HG03159 (cell line): ENCODE measurements at regions not wholly inside any gene's neighbourhood (a gene's known extent, or its start where the extent isn't known, plus 50 kb on each side); places are given as distances from the start of the nearest gene placed in this dataset.

Experiments
- ATAC-seq: cut with Tn5 transposase; IDR thresholded peaks from one replicate; pipeline ENCODE4 v1.9.1; 2021; ENCODE audit warnings: mild to moderate bottlenecking, moderate library complexity; ENCODE audit not compliant: unreplicated experiment

DNA sequence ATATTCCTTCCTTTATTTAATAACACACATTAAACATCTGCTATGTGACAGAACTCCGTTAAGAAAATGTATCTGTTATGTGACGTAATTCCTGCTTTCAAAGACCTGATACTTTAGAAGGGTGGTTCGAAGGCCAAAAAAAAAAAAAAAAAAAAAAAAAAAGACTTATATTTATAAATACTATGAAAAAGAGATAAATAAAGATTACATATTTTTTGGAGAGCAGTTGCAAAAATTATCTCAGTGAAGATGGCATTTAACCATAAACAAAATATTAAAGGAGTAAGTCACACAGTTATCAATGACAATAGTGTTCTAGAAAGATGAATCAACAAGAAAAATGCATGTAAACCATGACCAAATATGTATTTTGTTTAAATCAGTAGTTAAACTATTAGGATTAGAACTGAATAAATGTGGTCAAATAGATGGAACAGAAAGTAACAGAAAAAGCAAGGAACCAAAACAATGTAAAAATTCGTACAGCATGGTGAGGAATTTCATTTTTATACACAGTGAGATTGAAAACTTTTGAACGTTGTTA, 612.3 kb upstream of the SLITRK5 start:
- no peak for ATAC-seq

GRCh38 chr13:87078947-87079795, 592.0 kb upstream of the SLITRK5 start:
- ATAC-seq: no peak

DNA sequence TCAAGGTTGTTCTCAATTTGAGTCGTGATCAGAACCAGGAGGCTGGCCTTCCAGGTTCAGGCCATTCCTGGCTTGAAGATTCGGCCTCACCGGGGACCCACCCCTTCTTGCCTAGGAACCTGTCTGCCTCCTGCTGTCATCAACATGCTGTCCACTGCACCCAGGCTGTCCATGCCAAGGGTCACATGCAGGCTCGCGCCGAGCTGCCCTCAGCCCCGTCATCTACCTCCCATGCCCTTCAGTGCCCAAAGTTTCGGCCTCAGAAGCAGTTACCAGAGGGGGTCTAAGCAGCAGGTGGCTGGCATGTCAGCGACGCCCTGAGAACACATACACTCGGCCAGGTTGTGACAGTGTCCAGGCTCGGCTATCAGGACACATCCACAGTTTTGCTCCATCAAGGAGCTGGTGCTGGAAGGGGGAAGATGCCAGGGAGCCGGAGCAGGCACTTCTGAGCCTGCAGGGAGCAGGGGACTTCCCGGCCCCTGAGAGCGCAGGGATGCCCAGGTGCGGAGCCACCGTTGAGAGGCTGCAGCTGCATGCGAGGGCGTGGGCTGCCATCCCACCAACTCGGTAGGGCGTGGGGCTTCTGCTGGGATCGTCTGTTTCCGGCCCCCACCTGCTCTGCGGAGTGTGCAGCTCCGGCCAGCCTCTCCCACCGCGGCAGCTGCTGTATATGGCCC, 590.9 kb upstream of the SLITRK5 start:
- ATAC-seq: no peak

DNA sequence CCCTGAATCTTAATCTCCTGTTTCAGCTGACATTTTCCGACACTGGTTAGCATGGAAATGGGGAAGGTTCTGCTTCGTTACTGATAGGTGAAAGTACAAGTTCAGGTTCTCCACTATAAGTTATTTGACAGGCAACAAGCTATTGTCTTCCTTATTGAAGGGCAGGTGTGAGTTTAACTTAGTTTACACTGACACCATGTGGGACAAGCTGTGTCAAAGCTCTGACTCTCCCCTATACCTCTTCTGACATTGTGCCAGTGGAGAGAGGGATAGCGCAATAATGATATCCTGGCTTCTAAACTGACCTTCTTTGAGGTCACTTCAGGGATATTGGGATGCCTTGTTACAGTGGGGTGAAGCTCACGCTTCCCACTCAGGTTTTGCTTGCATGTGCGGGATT, 587.0 kb upstream of the SLITRK5 start:
- ATAC-seq: no peak

DNA sequence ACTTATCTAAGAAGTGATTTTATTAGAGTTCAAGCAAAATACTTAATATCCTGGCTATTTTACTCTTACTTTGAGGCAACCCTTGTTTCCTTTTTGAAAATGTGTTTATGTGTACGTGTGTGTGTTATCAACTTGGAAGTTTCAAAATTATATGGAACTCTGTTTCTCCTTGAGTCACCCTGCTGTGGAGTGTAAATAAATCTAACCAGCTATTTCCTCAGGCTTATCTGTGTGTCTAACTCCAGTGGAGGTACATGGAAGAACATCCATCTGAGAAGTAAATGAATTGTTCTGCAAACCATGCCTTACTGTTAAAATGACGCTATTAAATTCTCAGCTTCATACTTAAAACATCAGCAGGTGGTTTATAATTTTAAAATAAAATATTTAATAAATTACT, 583.4 kb upstream of the SLITRK5 start:
- ATAC-seq: no peak

DNA sequence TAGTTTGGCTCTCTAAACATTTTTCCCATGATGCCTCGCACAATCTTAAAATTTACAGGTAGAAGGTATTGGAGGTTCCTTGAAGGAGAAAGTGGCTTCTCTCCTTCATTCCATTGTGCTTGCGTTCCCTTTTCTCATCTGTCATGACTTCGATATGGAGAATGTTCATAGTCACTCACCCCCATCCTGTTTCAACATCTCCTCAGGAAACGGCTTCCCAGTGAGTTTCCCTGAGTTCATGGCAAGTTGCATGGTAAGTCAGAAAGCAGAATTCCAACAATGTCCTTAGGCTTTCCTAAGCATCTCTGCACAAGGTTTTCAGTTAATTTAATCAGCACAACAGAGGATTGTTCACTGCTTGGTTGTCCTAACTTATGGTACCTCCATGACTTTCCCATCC, 581.8 kb upstream of the SLITRK5 start:
- ATAC-seq: no peak

- no peak for ATAC-seq
Observed at GRCh38 chr13:87093399-87093798, 577.8 kb upstream of the SLITRK5 start.

DNA sequence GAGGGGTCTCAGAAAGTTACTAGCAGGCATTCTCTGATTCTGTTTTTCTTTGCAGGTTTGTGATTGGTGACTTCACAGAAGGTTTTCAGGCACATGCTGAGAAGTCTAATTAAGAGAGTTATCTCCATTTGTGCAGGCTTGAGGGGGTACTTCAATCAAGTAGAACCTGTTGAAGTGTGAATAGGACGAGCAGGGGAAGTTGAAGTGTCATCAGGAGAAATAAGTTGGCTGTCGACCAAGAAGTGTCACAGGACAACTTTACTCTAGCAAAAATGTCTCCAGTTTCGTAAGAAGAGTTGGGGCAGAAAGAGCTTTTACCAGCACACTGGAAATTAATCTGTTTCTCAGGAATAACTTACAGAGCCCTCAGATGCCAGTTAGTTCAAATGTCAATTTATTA, 576.5 kb upstream of the SLITRK5 start:
- no peak for ATAC-seq

GRCh38 chr13:87100431-87100830, 570.7 kb upstream of the SLITRK5 start:
- no peak for ATAC-seq

DNA sequence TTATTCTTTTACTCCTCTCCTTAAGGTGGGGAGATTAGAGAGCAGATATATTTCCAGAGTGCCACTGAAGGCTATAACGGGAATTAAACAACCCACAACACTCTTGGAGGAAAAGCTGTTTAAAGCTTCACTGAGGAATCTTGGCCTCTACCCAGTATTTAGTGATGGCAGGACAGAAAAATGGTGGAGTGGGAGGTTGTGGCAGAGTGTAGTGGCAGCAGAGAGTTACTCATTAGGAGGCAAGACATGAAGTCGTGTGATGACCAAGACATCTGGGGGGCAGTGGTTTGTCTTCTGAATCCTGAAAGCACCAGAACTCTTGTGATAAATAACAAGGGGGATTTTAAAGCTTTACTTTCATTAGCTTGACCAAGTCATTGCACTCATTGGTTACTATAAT, 563.5 kb upstream of the SLITRK5 start:
- ATAC-seq: no peak

GRCh38 chr13:87120476-87120875, 550.7 kb upstream of the SLITRK5 start:
- no peak for ATAC-seq

- no peak for ATAC-seq
Observed at GRCh38 chr13:87122551-87122950, 548.6 kb upstream of the SLITRK5 start.

- no peak for ATAC-seq
Observed at GRCh38 chr13:87123987-87124784, 547.0 kb upstream of the SLITRK5 start.

DNA sequence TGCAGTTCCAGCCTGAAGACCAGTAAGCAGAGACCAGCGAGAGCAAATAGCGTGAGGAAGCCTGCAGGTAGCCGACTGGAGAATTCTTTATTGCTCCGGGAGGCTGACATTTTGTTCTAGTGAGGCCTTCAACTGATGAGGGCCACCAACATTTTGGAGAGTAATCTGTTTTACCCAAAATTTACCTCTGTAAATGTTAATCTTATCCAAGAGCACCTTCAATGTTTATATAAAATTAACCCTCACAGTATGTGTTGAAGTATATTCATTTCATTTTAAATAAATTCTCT, 546.4 kb upstream of the SLITRK5 start:
- no peak for ATAC-seq

GRCh38 chr13:87128036-87128435, 543.1 kb upstream of the SLITRK5 start:
- no peak for ATAC-seq

DNA sequence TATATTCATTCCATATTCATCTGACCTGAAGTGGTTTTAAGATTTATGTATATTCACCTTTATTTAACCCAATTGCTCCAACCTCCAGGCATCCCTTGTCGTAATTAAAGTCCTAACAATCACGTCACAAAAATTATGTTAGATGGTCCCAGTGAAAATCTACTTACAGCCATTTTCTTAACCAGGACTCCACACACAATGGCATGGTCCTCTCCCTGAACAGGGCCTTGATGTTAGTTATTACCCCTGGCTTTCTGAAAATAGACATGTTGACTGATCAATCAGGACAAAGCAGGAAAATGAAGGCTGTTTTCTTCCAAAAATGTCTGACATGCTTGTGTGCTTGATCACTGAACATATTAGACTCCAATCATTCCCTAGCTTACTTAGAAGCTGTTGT, 542.7 kb upstream of the SLITRK5 start:
- ATAC-seq: no peak

- ATAC-seq: no peak
Observed at GRCh38 chr13:87129602-87130300, 541.4 kb upstream of the SLITRK5 start.

DNA sequence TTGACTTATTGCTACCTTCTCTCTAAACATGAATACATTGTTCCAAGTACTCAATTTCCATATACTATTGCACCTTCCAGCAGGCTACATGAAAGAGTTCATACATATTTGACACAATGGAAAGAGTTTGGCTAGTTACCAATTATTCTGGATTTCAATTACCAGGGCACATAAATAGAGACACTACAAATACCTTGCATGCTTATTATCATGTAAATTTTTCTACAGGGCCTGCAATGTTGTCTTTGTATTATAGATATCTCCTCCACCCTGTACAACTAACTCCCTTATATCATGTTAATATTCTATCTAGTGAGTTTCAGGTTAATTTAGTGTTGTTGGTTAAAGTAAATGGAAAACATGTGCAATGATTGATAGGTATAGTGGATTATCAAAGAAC, 540.7 kb upstream of the SLITRK5 start:
- no peak for ATAC-seq

- ATAC-seq: no peak
Observed at GRCh38 chr13:87131611-87132010, 539.6 kb upstream of the SLITRK5 start.

DNA sequence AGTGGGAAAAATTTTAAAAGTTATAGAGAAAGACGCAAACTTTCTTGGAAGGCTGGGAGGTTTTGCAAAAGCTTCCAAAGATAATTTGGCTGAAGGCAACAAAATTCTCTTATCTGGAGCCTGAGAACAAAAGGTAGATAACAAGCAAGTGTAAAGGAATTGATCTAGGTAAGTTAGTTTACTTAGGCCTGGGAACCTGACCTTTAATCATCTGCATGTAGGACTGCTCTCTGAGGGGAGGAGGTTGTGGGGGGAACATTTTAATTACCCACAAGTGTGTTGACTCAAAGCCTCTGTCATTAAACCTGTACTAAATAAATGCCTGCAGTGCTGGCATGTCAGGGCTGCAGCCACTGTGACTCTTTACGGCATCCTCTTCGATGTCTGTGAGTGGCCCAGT, 532.3 kb upstream of the SLITRK5 start:
- ATAC-seq: no peak

- no peak for ATAC-seq
Observed at GRCh38 chr13:87147076-87147475, 524.1 kb upstream of the SLITRK5 start.
